Liver (tissue), 3 donors: ENCODE measurements at regions not wholly inside any gene's neighbourhood (a gene's known extent, or its start where the extent isn't known, plus 50 kb on each side); places are given as distances from the start of the nearest gene placed in this dataset.

ENCODE experiments used
- ATF3 ChIP-seq: IDR thresholded peaks from 2 replicates; pipeline ENCODE4 v1.6.1; 2016; ENCODE audit warnings: antibody characterized with exemption
- CTCF ChIP-seq: fragments of 150-350 bp; IDR thresholded peaks from 2 replicates; pipeline ENCODE4 v1.5.1; 2017; ENCODE audit warnings: improper control_type of control experiment, low read depth, low read length; ENCODE audit not compliant: missing input control
- EGR1 ChIP-seq, 2 donors: IDR thresholded peaks; 2 replicates each; pipeline ENCODE4 v1.6.1; 2016 to 2018; ENCODE audit warnings: antibody characterized with exemption in 2 of 2, low read depth in 2 of 2
- FOXA1 ChIP-seq: IDR thresholded peaks from 2 replicates; pipeline ENCODE4 v1.6.1; 2016; ENCODE audit warnings: antibody characterized with exemption
- MAX ChIP-seq: IDR thresholded peaks from 2 replicates; pipeline ENCODE4 v1.6.1; 2016; ENCODE audit warnings: antibody characterized with exemption
- NR2F2 ChIP-seq: IDR thresholded peaks from 2 replicates; pipeline ENCODE4 v1.6.1; 2016; ENCODE audit warnings: antibody characterized with exemption
- RAD21 ChIP-seq, 2 donors: IDR thresholded peaks; 2 replicates each; pipeline ENCODE4 v1.6.1; 2016; ENCODE audit warnings: antibody characterized with exemption in 2 of 2, mild to moderate bottlenecking in 2 of 2
- REST ChIP-seq: IDR thresholded peaks from 2 replicates; pipeline ENCODE4 v1.6.1; 2016; ENCODE audit warnings: antibody characterized with exemption, mild to moderate bottlenecking
- RXRA ChIP-seq, 2 donors: IDR thresholded peaks; 2 replicates each; pipeline ENCODE4 v1.6.1; 2017 to 2018; ENCODE audit warnings: antibody characterized with exemption in 2 of 2, mild to moderate bottlenecking in 1 of 2
- SP1 ChIP-seq: IDR thresholded peaks from 2 replicates; pipeline ENCODE4 v1.6.1; 2018; ENCODE audit warnings: antibody characterized with exemption, mild to moderate bottlenecking
- TAF1 ChIP-seq: conservative IDR thresholded peaks from 2 replicates; pipeline ENCODE4 v1.6.1; 2016; ENCODE audit warnings: antibody characterized with exemption, mild to moderate bottlenecking
- donor health status: healthy.
- donor health status: healthy.

GRCh38 chr22:49487950-49488349, 339.7 kb downstream of the BRD1 start:
- TF ChIP-seq CTCF = no peak
- no peak for TF ChIP-seq ATF3
- TF ChIP-seq SP1 = no peak
- TF ChIP-seq TAF1 = no peak
- TF ChIP-seq EGR1 (IDR thresholded peaks at IDR 0.05; ENCODE audit: low read depth in 2 of 2) = no peak
- TF ChIP-seq REST = no peak
- no peak for TF ChIP-seq RXRA (IDR thresholded peaks at IDR 0.05)
- no peak for TF ChIP-seq NR2F2
- TF ChIP-seq RAD21 (IDR thresholded peaks at IDR 0.05) = no peak
- no peak for TF ChIP-seq MAX
- TF ChIP-seq FOXA1 = no peak
